Mammary epithelial cell (primary cell): ENCODE measurements at regions not wholly inside any gene's neighbourhood (a gene's known extent, or its start where the extent isn't known, plus 50 kb on each side); places are given as distances from the start of the nearest gene placed in this dataset.

ENCODE experiments used
- CTCF ChIP-seq, 2 donors: IDR thresholded peaks in 1 of 2; conservative IDR thresholded peaks in 1 of 2; 2 replicates each; pipeline ENCODE4 v1.5.1; 2011 to 2012; ENCODE audit warnings: inconsistent platforms in 2 of 2, low read length in 2 of 2, mild to moderate bottlenecking in 2 of 2, control low read depth in 1 of 2, low read depth in 1 of 2; ENCODE audit not compliant: insufficient read depth in 1 of 2; ENCODE audit errors: extremely low read depth in 1 of 2
- EZH2 ChIP-seq: IDR thresholded peaks from 2 replicates; pipeline ENCODE4 v1.6.1; 2012; ENCODE audit warnings: low read length, inconsistent platforms, borderline replicate concordance

- TF ChIP-seq CTCF (conservative IDR thresholded peaks at IDR 0.05 in 1 of 2, IDR thresholded peaks at IDR 0.05 in 1 of 2; ENCODE audit: extremely low read depth in 1 of 2, insufficient read depth in 1 of 2, low read depth in 1 of 2, low read length in 2 of 2) (no peak), EZH2 (no peak)
These were observed 526.2 kb upstream of the ST8SIA4 start for GRCh38 chr5:101429241-101429640.
